Right ventricle myocardium inferior (tissue), 1 donor: ENCODE measurements at regions not wholly inside any gene's neighbourhood (a gene's known extent, or its start where the extent isn't known, plus 50 kb on each side); places are given as distances from the start of the nearest gene placed in this dataset.
"Not testable (repeated sequence)": the region's sequence is repeated elsewhere in the genome, so short reads cannot be mapped to it uniquely, and the experiment has no call there.

Source experiments
- ATAC-seq: fragments of 200-7000 bp; cut with Tn5 transposase; one replicate; pipeline ENCODE4 v1.9.1; 2020; ENCODE audit warnings: mild to moderate bottlenecking, moderate library complexity
- DNase-seq: peaks from one replicate; pipeline ENCODE4 v3.0.0; 2021; ENCODE audit errors: missing footprints
- intact Hi-C: fragments of 100-400 bp; cut with DNase I; formaldehyde crosslinking; loops from one replicate; pipeline ENCODE4 v1.11.0; 2022
- donor health status: DM: no; HTN: yes; CAD: no; lungs with severe emphysema.

GRCh38 chr1:79193211-79194079, 186.9 kb upstream of the ADGRL4 start:
- intact Hi-C loops: loop anchor here (10.0 kb wide), 1 partner anchor 109 kb away; no protein-coding TSS in a partner anchor
- DNase-seq (no peak), ATAC-seq (no peak)

DNA sequence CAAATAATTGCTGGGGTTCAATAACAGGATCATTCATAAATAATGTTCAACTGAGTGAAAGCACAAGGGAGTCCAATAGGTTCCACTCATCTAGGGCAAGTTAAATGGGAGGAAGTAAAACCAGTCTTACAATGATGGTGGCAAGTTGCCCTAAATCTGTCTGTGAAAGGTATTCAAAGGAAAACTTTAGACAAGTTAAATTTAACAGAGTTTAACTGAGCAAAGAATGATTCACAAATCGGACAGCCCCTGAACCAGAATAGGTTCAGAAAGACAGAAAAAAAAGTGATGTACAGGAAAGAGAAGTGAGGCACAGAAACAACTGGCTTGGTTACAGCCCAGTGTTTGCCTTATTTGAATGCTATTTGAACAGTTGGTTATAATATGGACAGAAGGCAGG, 183.5 kb upstream of the ADGRL4 start:
- ATAC-seq (no peak), DNase-seq (no peak)
- intact Hi-C loops: loop anchor here (10.0 kb wide), 1 partner anchor 105 kb away; no protein-coding TSS in a partner anchor

- DNase-seq (no peak), ATAC-seq (no peak)
- intact Hi-C loops: no loop called here
These were observed 181.8 kb upstream of the ADGRL4 start for GRCh38 chr1:79188337-79188736.

- no peak for DNase-seq
- ATAC-seq: no peak
- intact Hi-C loops: no loop called here
These were observed 179.7 kb upstream of the ADGRL4 start for GRCh38 chr1:79186260-79186659.

DNA sequence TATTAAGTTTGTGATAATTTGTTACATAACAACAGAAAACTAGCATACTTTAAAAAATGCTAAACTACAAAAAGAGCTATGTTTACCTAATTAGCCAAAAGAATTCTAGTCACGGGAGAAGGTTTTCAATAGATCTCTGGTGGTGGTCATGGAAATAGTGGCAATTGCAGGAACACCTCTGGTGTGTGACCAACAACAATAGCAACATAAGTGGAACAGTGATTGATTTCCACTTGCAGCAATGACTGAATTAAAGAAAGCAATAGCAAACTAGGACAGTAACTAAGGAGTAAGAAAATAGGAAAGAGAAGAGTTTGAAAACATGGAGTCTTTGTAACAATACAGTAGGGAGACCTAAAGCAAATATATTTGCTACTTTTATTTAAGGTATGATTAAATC, 171.3 kb upstream of the ADGRL4 start:
- no peak for DNase-seq
- intact Hi-C loops: no loop called here
- no peak for ATAC-seq

DNA sequence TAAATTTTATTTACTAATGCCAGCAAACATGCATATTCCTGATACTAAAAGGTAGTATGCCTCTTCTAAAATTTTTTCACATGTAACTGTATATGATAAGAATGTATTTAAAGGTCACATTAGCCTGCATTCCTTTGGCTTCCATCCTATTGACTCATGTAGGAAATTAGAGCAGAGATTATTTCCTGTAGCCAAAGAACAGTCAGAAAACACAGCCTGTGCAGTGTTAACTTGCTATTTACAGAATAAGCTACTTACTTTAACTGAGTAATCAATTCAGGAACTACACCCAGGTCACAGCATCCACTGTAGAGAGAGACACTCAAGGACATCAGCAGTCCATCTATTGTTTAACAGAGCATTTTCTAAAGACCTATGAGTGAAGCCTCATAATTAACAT, 154.5 kb upstream of the ADGRL4 start:
- DNase-seq: no peak
- intact Hi-C loops: no loop called here
- no peak for ATAC-seq

GRCh38 chr1:79155991-79156390, 149.5 kb upstream of the ADGRL4 start:
- ATAC-seq: no peak
- intact Hi-C loops: no loop called here
- DNase-seq: no peak

DNA sequence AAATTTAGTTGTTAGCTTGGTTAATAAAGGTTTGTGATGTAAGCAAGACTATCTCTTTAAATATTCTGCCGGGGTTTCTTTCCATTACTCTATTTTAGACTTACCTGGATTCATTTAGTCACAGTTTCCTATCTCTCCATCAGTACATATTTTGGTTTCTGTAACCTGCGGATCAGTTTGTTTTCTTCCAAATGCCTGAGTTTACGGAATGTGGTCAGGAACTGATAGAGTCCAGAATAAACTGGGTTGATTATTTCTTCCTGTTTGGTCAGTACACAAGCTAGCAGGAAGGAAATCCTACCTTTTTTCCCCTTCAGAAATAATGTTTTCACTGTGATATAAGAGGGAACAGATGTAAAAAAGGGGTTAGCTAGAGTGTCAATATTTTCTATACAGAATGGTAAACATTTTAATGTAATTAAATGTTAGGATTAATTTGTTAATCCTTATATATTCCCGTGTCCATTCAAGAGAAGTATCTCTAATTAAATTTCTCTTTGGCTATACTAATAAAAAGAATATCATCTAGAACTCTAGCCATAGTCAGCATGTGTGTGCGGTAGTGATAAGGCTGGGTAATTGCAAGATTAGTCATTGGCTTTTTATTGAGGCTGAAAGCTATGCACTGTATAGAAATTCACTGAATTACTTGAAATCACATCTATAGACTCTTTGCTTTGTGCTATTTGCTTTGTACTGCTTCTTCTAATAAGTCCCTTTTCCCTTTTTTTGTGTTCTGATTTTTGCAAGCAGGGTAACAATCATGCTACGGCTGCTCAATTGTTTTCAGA, 144.7 kb upstream of the ADGRL4 start:
- DNase-seq (no peak), ATAC-seq (no peak)
- intact Hi-C loops: no loop called here

GRCh38 chr1:79150576-79150975, 144.0 kb upstream of the ADGRL4 start:
- no peak for DNase-seq
- ATAC-seq: no peak
- intact Hi-C loops: no loop called here

DNA sequence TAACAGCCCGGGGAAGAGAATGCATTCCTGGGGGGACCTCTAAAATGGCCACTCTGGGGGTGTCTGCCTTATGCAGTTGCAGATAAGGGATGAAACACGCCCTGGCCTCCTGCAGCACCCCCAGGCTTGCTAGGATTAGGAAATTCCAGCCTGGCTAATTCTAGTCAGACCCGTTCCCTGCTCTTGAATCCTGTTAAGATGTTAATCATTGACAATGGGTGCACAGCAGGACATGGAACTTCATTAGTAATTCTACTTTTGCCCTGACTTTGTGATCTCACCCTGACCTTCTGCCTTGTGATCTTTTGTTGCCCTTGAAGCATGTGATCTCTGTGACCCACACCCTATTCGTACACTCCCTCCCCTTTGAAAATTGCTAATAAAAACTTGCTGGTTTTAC, 131.7 kb upstream of the ADGRL4 start:
- DNase-seq, ATAC-seq, intact Hi-C loops: not testable (repeated sequence)

GRCh38 chr1:79133774-79134364, 127.3 kb upstream of the ADGRL4 start:
- DNase-seq: no peak
- intact Hi-C loops: no loop called here
- ATAC-seq: no peak

GRCh38 chr1:79131626-79132025, 125.1 kb upstream of the ADGRL4 start:
- ATAC-seq (no peak), DNase-seq (no peak)
- intact Hi-C loops: no loop called here

DNA sequence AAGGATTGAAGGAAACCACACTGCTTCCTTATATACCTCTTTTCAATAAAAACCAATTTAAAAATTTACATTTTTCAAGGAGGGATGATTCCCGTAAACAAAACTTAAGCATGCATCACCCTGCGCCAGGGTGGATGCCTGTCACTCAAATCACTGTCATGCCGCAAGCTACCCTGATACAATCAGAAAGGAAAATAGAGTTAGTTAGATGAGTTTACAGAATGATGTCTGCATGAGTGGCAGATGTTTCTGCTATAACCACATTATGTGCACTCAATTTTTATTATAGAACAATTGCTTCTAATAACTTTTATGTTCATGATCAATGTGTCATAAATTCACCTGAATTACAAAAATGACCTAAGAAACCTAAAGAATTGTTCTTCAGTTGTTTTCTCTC, 123.4 kb upstream of the ADGRL4 start:
- intact Hi-C loops: no loop called here
- no peak for DNase-seq
- no peak for ATAC-seq

- ATAC-seq: no peak
- no peak for DNase-seq
- intact Hi-C loops: no loop called here
These were observed 122.2 kb upstream of the ADGRL4 start for GRCh38 chr1:79128722-79129121.

- intact Hi-C loops: no loop called here
- no peak for DNase-seq
- no peak for ATAC-seq
These were observed 118.2 kb upstream of the ADGRL4 start for GRCh38 chr1:79124756-79125155.

DNA sequence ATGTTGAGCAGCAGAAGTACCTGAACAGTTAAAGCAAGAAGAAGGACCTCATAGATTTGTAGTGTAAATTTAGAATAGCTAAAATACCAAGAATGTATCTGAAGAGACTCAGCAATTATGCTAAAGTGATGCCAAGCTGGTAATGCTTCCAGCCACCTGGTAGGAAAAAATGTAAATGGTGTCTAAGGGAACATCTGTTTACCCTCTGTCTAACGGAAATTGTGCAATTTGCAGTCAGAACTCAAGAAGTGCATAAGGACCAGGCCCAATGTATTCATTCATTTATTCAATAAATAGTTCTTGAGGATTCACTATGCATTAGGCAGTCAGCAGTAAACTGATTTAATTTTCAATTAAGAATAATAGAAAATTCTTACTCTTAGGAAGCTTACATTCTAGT, 116.0 kb upstream of the ADGRL4 start:
- intact Hi-C loops: no loop called here
- DNase-seq (no peak), ATAC-seq (no peak)

DNA sequence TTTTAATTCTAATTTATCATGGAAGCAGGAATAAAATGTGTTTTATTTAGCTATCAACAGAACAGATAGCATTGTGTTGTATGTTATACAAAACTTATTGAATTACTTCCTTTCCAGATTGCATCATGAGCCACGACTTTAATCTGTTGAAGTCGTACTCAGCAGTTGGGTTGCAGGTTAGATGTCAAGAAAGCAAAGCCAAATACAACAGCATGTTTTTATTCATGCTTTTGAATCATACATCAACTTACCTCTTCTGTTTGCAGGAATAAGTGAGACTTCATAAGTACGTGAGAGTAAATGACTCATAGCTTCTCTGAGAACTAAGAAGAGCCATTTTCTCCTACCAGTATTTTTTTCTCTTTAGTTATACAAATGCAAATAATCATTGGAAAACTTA, 110.8 kb upstream of the ADGRL4 start:
- DNase-seq: no peak
- no peak for ATAC-seq
- intact Hi-C loops: no loop called here

DNA sequence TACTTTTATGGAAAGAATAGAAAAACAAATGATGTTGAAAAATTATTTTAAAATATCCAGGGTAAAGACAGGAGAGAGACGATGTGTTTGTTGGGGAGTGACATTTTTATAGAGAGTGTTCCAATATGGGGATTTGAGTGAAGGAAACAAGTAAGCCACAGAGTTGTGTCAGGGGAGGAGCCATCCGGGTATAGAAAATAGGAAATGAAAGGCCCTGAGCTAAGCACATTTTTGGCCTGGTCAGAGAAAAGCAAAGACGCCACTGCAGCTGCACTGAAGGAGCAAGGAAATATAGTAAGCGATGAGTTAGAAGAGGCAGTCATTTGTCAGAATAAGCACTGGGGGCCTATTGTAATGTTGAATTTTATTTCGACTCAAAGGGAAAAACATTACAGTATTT, 107.3 kb upstream of the ADGRL4 start:
- intact Hi-C loops: no loop called here
- ATAC-seq (no peak), DNase-seq (no peak)

GRCh38 chr1:79110749-79111148, 104.2 kb upstream of the ADGRL4 start:
- ATAC-seq: no peak

GRCh38 chr1:79109445-79109844, 102.9 kb upstream of the ADGRL4 start:
- ATAC-seq (no peak), DNase-seq (no peak)
- intact Hi-C loops: no loop called here

More at GRCh38 chr1:79110749-79111148, 104.2 kb upstream of the ADGRL4 start:
- intact Hi-C loops: no loop called here
- no peak for DNase-seq
